Trophoblast cell (in vitro differentiated cells and primary cell): ENCODE measurements at regions not wholly inside any gene's neighbourhood (a gene's known extent, or its start where the extent isn't known, plus 50 kb on each side); places are given as distances from the start of the nearest gene placed in this dataset.

Experiments
- DNase-seq, 2 donors: peaks; one replicate each; pipeline ENCODE4 v3.0.0-alpha.2; 2016
- H2AFZ ChIP-seq: 2 replicates; pipeline ENCODE4 v1.6.1; 2013; ENCODE audit warnings: low read length, moderate library complexity, mild to moderate bottlenecking; ENCODE audit not compliant: insufficient read depth, poor library complexity
- H2AK5ac ChIP-seq: 2 replicates; pipeline ENCODE4 v1.6.1; 2013; ENCODE audit warnings: mild to moderate bottlenecking, low read length
- H2BK120ac ChIP-seq: 2 replicates; pipeline ENCODE4 v1.6.1; 2013; ENCODE audit warnings: low read length, mild to moderate bottlenecking, moderate library complexity; ENCODE audit not compliant: insufficient read depth, poor library complexity
- H2BK12ac ChIP-seq: 2 replicates; pipeline ENCODE4 v1.6.1; 2013; ENCODE audit warnings: mild to moderate bottlenecking, low read length, moderate library complexity
- H2BK5ac ChIP-seq: 2 replicates; pipeline ENCODE4 v1.6.1; 2013; ENCODE audit warnings: low read length, low read depth, moderate library complexity, mild to moderate bottlenecking; ENCODE audit not compliant: poor library complexity
- H3K14ac ChIP-seq: 2 replicates; pipeline ENCODE4 v1.6.1; 2013; ENCODE audit warnings: mild to moderate bottlenecking, low read length
- H3K18ac ChIP-seq: 2 replicates; pipeline ENCODE4 v1.6.1; 2013; ENCODE audit warnings: mild to moderate bottlenecking, low read length
- H3K23ac ChIP-seq: 2 replicates; pipeline ENCODE4 v1.6.1; 2013; ENCODE audit warnings: low read length
- H3K27ac ChIP-seq: 2 replicates; pipeline ENCODE4 v1.5.1; 2013; ENCODE audit warnings: low read depth, mild to moderate bottlenecking, inconsistent platforms, low read length, moderate library complexity
- H3K27me3 ChIP-seq: 2 replicates; pipeline ENCODE4 v1.6.1; 2013; ENCODE audit warnings: inconsistent platforms, mild to moderate bottlenecking, low read length, moderate library complexity; ENCODE audit not compliant: insufficient read depth
- H3K36me3 ChIP-seq, 2 experiments: 1 replicate in 1 of 2; 2 replicates in 1 of 2; pipeline ENCODE4 v1.6.1; 2013; ENCODE audit warnings: low read length in 2 of 2, mild to moderate bottlenecking in 2 of 2, moderate library complexity in 1 of 2; ENCODE audit not compliant: insufficient read depth in 2 of 2, control insufficient read depth in 1 of 2
- H3K4ac ChIP-seq: 2 replicates; pipeline ENCODE4 v1.6.1; 2013; ENCODE audit warnings: low read depth, mild to moderate bottlenecking, low read length, moderate library complexity
- H3K4me1 ChIP-seq, 2 experiments: 1 replicate in 1 of 2; 2 replicates in 1 of 2; pipeline ENCODE4 v1.6.1; 2013; ENCODE audit warnings: low read length in 2 of 2, mild to moderate bottlenecking in 2 of 2, moderate library complexity in 1 of 2; ENCODE audit not compliant: insufficient read depth in 2 of 2, control insufficient read depth in 1 of 2
- H3K4me2 ChIP-seq: 2 replicates; pipeline ENCODE4 v1.6.1; 2013; ENCODE audit warnings: inconsistent platforms, mild to moderate bottlenecking, low read length, moderate library complexity
- H3K4me3 ChIP-seq: 2 replicates; pipeline ENCODE4 v1.5.1; 2013; ENCODE audit warnings: mild to moderate bottlenecking, low read depth, low read length, inconsistent platforms
- H3K79me1 ChIP-seq: one replicate; pipeline ENCODE4 v1.6.1; 2013; ENCODE audit warnings: low read length
- H3K79me2 ChIP-seq: 2 replicates; pipeline ENCODE4 v1.6.1; 2013; ENCODE audit warnings: low read length, mild to moderate bottlenecking; ENCODE audit not compliant: control insufficient read depth, insufficient read depth, poor library complexity
- H3K9ac ChIP-seq: 2 replicates; pipeline ENCODE4 v1.6.1; 2013; ENCODE audit warnings: mild to moderate bottlenecking, low read length
- H3K9me3 ChIP-seq: 2 replicates; pipeline ENCODE4 v1.6.1; 2013; ENCODE audit warnings: low read depth, mild to moderate bottlenecking, control low read depth, inconsistent platforms, low read length; ENCODE audit not compliant: insufficient read depth
- H4K12ac ChIP-seq: 2 replicates; pipeline ENCODE4 v1.6.1; 2013; ENCODE audit warnings: low read depth, mild to moderate bottlenecking, low read length, moderate library complexity
- H4K8ac ChIP-seq: 2 replicates; pipeline ENCODE4 v1.6.1; 2013; ENCODE audit warnings: low read depth, mild to moderate bottlenecking, low read length, moderate library complexity
- H4K91ac ChIP-seq: one replicate; pipeline ENCODE4 v1.6.1; 2013; ENCODE audit warnings: low read depth, mild to moderate bottlenecking, low read length, moderate library complexity
- WGBS: extraction: QIAGEN DNeasy Blood & Tissue Kit; methylation state at CpG from one replicate; pipeline ENCODE4 v1.1.7; 2013; ENCODE audit warnings: missing lambda C conversion rate; ENCODE audit not compliant: insufficient read length, insufficient coverage; ENCODE audit errors: extremely low coverage; 5-methylcytosine and 5-hydroxymethylcytosine counted together

DNA sequence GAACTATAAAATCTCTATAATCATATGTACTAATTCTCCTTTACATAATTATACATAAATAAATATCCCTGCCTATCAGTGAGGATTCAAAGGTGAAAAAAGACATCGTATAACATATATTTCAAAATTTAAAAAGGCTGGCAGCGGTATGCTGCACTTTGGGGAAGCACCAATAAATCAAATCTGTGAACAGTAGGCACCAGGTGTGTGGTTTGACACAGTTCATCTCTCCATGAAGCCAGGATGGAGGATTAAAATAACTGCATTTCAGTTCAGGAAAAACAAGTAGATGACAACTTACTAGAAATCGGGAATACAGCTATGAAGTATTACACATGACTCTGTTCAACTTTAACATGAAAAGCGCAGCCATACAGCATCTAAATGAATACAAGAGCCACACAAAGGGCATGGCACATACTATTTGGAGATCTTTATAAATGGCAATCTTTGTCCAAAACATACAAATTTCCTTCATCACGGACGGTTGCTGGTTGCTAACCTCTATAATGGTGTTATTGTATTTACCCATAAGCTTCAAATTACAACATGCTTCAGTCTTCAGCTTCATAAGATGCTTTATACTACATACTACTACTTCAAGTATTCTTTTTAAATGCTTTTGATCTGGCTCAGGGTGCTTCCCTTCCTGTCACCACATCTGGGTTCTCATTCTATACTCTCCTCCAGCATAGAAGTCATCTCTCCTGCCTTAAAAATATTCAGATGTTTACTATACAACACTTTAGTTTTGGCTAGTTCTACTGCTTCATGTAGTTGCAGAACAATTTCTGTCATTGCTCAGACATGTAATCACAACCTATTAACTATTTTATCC, 128.7 kb downstream of the KLF12 start:
- H3K4me3 ChIP-seq, result no peak overlapping the region
- no peak overlapping the region for H4K12ac ChIP-seq
- no peaks in the 10 kb centered on the region for H3K9me3 ChIP-seq
- H2BK120ac ChIP-seq, result no peak overlapping the region
- no peak overlapping the region for H4K91ac ChIP-seq
- H2BK12ac ChIP-seq, result no peak overlapping the region
- H3K27ac ChIP-seq, result no peak overlapping the region
- no peaks in the 10 kb centered on the region for H3K79me1 ChIP-seq
- no peaks in the 10 kb centered on the region for H3K36me3 ChIP-seq
- no peak overlapping the region for H2AK5ac ChIP-seq
- no peak overlapping the region for H3K4ac ChIP-seq
- H3K79me2 ChIP-seq, result no peaks in the 10 kb centered on the region
- H4K8ac ChIP-seq, result no peak overlapping the region
- no peak for DNase-seq
- no peak overlapping the region for H3K4me2 ChIP-seq
- H3K23ac ChIP-seq, result no peak overlapping the region
- H3K9ac ChIP-seq, result no peak overlapping the region
- no peaks in the 10 kb centered on the region for H3K27me3 ChIP-seq
- no peaks in the 10 kb centered on the region for H3K4me1 ChIP-seq
- no peak overlapping the region for H2BK5ac ChIP-seq
- no peak overlapping the region for H3K18ac ChIP-seq
- H3K14ac ChIP-seq, result no peak overlapping the region
- no peak overlapping the region for H2AFZ ChIP-seq
- no CpG with 5 or more reads among the region's 6 CpGs for WGBS

DNA sequence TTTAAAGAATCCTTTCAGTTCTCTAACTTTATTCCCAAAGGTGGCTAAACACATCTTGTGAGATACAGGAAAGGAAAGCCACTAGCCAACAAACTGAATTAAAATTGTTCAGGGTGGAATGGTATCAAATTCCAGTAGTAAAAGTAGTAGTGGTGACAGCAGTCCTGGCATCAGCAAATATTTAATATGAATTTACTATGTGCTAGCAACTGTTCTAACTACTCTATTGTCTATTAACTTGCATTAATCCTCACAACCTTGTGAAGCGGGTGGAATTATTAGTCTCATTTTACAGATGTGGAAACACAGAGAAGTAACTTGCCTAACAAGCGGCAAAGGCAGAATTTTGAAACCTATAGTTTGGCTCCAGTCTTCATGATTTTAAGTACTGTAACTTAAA, 130.1 kb downstream of the KLF12 start:
- no peak overlapping the region for H3K9ac ChIP-seq
- H3K14ac ChIP-seq, result no peak overlapping the region
- H2BK120ac ChIP-seq, result no peak overlapping the region
- no peak overlapping the region for H3K18ac ChIP-seq
- no peak overlapping the region for H4K91ac ChIP-seq
- no peak overlapping the region for H2BK12ac ChIP-seq
- H3K4me2 ChIP-seq, result no peak overlapping the region
- no peak for DNase-seq
- no peaks in the 10 kb centered on the region for H3K9me3 ChIP-seq
- no peak overlapping the region for H2AFZ ChIP-seq
- WGBS, result no CpG with 5 or more reads among the region's 2 CpGs
- H3K79me1 ChIP-seq, result no peaks in the 10 kb centered on the region
- H2BK5ac ChIP-seq, result no peak overlapping the region
- no peak overlapping the region for H4K8ac ChIP-seq
- H3K36me3 ChIP-seq, result no peaks in the 10 kb centered on the region
- no peak overlapping the region for H3K27ac ChIP-seq
- H3K4me3 ChIP-seq, result no peak overlapping the region
- H3K4ac ChIP-seq, result no peak overlapping the region
- H3K23ac ChIP-seq, result no peak overlapping the region
- H3K79me2 ChIP-seq, result no peaks in the 10 kb centered on the region
- no peaks in the 10 kb centered on the region for H3K27me3 ChIP-seq
- H3K4me1 ChIP-seq, result no peaks in the 10 kb centered on the region
- H4K12ac ChIP-seq, result no peak overlapping the region
- H2AK5ac ChIP-seq, result no peak overlapping the region

DNA sequence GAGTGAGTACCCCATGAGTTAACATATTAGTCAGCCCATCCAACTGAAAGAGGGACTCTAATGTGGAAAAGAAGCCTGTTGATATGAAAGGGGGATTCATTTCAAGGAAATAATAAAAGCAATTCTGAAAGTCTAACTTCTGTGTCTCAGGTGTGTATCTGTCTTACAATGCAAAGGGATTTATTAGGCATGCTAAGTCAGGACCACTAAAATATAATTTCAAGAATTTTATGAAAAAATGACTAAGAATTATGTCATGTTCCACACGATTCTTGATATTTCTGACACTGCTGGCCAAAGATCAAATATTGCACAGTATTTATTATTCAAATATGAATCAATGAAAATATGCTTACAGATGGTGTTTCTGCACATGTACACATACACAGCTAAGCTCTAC, 130.8 kb downstream of the KLF12 start:
- Histone ChIP-seq H2AFZ (no peak overlapping the region), H2BK5ac (no peak overlapping the region), H3K79me2 (no peaks in the 10 kb centered on the region), H2BK12ac (no peak overlapping the region), H4K91ac (no peak overlapping the region), H3K9me3 (no peaks in the 10 kb centered on the region), H3K27ac (no peak overlapping the region), H3K79me1 (no peaks in the 10 kb centered on the region), H4K8ac (no peak overlapping the region), H2AK5ac (no peak overlapping the region), H3K4me2 (no peak overlapping the region), H4K12ac (no peak overlapping the region), H3K27me3 (no peaks in the 10 kb centered on the region), H3K4me3 (no peak overlapping the region), H3K9ac (no peak overlapping the region), H3K4ac (no peak overlapping the region), H2BK120ac (no peak overlapping the region), H3K36me3 (no peaks in the 10 kb centered on the region), H3K4me1 (no peaks in the 10 kb centered on the region), H3K18ac (no peak overlapping the region), H3K23ac (no peak overlapping the region), H3K14ac (no peak overlapping the region)
- no peak for DNase-seq
- no CpG with 5 or more reads among the region's 1 CpG for WGBS

DNA sequence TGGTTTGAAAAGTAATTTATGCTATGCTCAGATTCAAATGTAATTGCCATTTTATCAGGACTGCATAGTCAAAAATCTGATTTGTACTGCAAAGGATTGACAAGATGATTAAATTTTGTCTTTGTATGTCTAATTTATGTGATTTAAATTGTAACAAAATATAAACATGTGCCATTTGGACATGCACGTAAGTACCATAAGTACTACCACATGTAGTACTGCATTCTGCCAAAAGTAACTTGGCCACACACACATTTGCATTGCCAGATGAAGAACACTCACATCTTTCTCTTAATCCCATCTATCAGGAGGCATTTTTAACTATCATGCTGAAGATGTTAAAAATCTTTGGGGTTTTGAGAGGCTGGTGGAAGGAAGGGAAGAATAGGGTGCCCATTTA, 133.3 kb downstream of the KLF12 start:
- Histone ChIP-seq H3K18ac (no peak overlapping the region), H3K79me1 (no peaks in the 10 kb centered on the region), H3K4me2 (no peak overlapping the region), H2BK120ac (no peak overlapping the region), H4K12ac (no peak overlapping the region), H3K79me2 (no peaks in the 10 kb centered on the region), H4K8ac (no peak overlapping the region), H4K91ac (no peak overlapping the region), H3K9ac (no peak overlapping the region), H2BK12ac (no peak overlapping the region), H2BK5ac (no peak overlapping the region), H3K4me3 (no peak overlapping the region), H2AFZ (no peak overlapping the region), H3K27me3 (no peaks in the 10 kb centered on the region), H3K4me1 (no peaks in the 10 kb centered on the region), H2AK5ac (no peak overlapping the region), H3K27ac (no peak overlapping the region), H3K23ac (no peak overlapping the region), H3K4ac (no peak overlapping the region), H3K9me3 (no peaks in the 10 kb centered on the region), H3K36me3 (no peaks in the 10 kb centered on the region), H3K14ac (no peak overlapping the region)
- no peak for DNase-seq
- no CpG with 5 or more reads among the region's 1 CpG for WGBS
